A673 (cell line): ENCODE measurements at regions not wholly inside any gene's neighbourhood (a gene's known extent, or its start where the extent isn't known, plus 50 kb on each side); places are given as distances from the start of the nearest gene placed in this dataset.

Source experiments
- BruUV-seq: library from RNA; stranded (reverse); fragments of 400-500 nt; replicated peaks from 2 replicates; lab custom pipeline; 2021; lab: Mats Ljungman, UMichigan
- CTCF ChIA-PET: fragments of 300-600 bp; sonication (Branson Sonifier 250); formaldehyde crosslinking; loops from one replicate; lab custom pipeline; 2022; ENCODE audit warnings: antibody characterized with exemption; lab: Charles Lee
- POLR2A ChIA-PET: fragments of 300-600 bp; sonication (Branson Sonifier 250); formaldehyde crosslinking; loops from one replicate; lab custom pipeline; 2022; ENCODE audit warnings: antibody characterized with exemption; ENCODE audit not compliant: low non-redundant PET; lab: Charles Lee
- DNase-seq: peaks from one replicate; pipeline ENCODE4 v3.0.0-alpha.2; 2015; ENCODE audit warnings: low spot score
- H3K27ac ChIP-seq: fragments of 200-600 bp; sonication (generic); 2 replicates; pipeline ENCODE4 v1.5.1; 2016; ENCODE audit warnings: mixed run types, low read depth, mild to moderate bottlenecking, mixed read lengths, antibody characterized with exemption, low read length; ENCODE audit not compliant: poor library complexity, severe bottlenecking
- H3K27me3 ChIP-seq: fragments of 200-600 bp; sonication (generic); replicated peaks from 2 replicates; pipeline ENCODE4 v1.6.1; 2017; ENCODE audit warnings: mixed run types, low read depth, mild to moderate bottlenecking, mixed read lengths, antibody characterized with exemption, low read length; ENCODE audit not compliant: insufficient read depth, poor library complexity
- H3K36me3 ChIP-seq: fragments of 200-600 bp; sonication (generic); 2 replicates; pipeline ENCODE4 v1.6.1; 2016; ENCODE audit warnings: mixed run types, mild to moderate bottlenecking, mixed read lengths, antibody characterized with exemption, low read length; ENCODE audit not compliant: insufficient read depth, poor library complexity, severe bottlenecking
- H3K4me1 ChIP-seq: fragments of 200-600 bp; sonication (generic); 2 replicates; pipeline ENCODE4 v1.6.1; 2017; ENCODE audit warnings: mixed run types, mild to moderate bottlenecking, mixed read lengths, antibody characterized with exemption, low read length; ENCODE audit not compliant: insufficient read depth, poor library complexity, severe bottlenecking
- H3K4me3 ChIP-seq: fragments of 200-600 bp; sonication (generic); 2 replicates; pipeline ENCODE4 v1.5.1; 2016; ENCODE audit warnings: low read depth, mixed run types, mild to moderate bottlenecking, mixed read lengths, low read length; ENCODE audit not compliant: poor library complexity, severe bottlenecking
- H3K9me3 ChIP-seq: fragments of 200-600 bp; sonication (generic); 2 replicates; pipeline ENCODE4 v1.6.1; 2016; ENCODE audit warnings: mixed run types, low read depth, mild to moderate bottlenecking, mixed read lengths, antibody characterized with exemption, low read length; ENCODE audit not compliant: poor library complexity, severe bottlenecking
- CTCF ChIP-seq: fragments of 300-800, 200-600 bp; sonication (generic); conservative IDR thresholded peaks from 2 replicates; pipeline ENCODE4 v1.5.1; 2017; ENCODE audit warnings: low read depth, mild to moderate bottlenecking, antibody characterized with exemption, low read length, moderate library complexity, mixed read lengths
- EZH2 ChIP-seq: fragments of 200-600 bp; sonication (generic); IDR thresholded peaks from 2 replicates; pipeline ENCODE4 v1.6.1; 2017; ENCODE audit warnings: borderline replicate concordance, low read depth, mild to moderate bottlenecking, mixed read lengths, antibody characterized with exemption, low read length; ENCODE audit not compliant: poor library complexity, severe bottlenecking
- intact Hi-C: fragments of 100-400 bp; cut with micrococcal nuclease; formaldehyde crosslinking; loops from one replicate; pipeline ENCODE4 v1.10.0; 2022; ENCODE audit not compliant: unreplicated experiment

GRCh38 chr12:78697817-78698415 lies 166.7 kb upstream of the SYT1 start:
- ChIA-PET POLR2A (no interaction called here), CTCF (no interaction called here)
- H3K4me3 ChIP-seq = no peak overlapping the region
- no peaks in the 10 kb centered on the region for H3K27me3 ChIP-seq
- no peaks in the 10 kb centered on the region for H3K36me3 ChIP-seq
- no peaks in the 10 kb centered on the region for H3K4me1 ChIP-seq
- H3K9me3 ChIP-seq = peaks cover 15% of the 10 kb centered on the region
- no peak overlapping the region for H3K27ac ChIP-seq
- DNase-seq = no peak
- intact Hi-C loops = no loop called here
- no TSS peak for BruUV-seq
- TF ChIP-seq EZH2 = no peak
- TF ChIP-seq CTCF = no peak

DNA sequence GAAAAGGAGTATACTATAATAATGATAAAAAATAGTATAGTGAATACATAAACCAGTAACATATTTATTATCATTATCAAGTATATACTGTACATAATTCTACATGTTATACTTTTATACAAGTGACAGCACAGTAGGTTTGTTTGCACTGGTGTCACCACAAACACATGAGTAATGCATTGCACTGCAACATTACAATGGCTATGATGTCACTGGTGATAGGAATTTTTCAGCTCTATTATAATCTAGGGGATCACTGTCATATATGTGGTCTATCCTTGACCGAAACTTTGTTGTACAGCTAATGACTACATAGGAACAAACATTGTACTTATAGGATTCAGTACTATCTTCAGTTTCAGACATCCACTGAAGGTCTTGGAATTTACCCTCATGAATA lies 165.8 kb upstream of the SYT1 start:
- no peak for DNase-seq
- Histone ChIP-seq H3K36me3 (no peaks in the 10 kb centered on the region), H3K27ac (no peak overlapping the region), H3K9me3 (peaks cover 9% of the 10 kb centered on the region), H3K4me1 (peaks cover 3% of the 10 kb centered on the region), H3K27me3 (no peaks in the 10 kb centered on the region), H3K4me3 (no peak overlapping the region)
- BruUV-seq = no TSS peak
- intact Hi-C loops = no loop called here
- TF ChIP-seq EZH2 (no peak), CTCF (no peak)
- ChIA-PET CTCF (no interaction called here), POLR2A (no interaction called here)

DNA sequence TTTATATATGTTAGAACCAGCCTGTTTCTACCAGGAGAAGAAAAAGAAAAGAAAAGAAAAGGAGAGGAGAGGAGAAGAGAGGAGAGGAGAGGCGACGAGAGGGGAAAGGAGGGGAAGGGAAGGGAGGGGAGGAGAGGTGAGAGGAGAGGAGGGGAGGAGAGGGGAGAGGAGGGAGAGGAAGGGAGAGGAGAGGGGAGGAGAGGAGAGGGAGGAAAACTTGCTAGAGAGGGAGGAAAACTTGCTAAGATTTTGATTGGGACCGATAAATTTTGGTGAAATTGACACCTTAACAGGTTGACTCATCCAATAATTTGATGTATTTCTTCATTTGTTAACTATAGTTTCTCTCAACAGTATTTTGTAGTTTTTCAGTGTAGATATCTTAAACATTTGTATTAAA lies 164.0 kb upstream of the SYT1 start:
- Histone ChIP-seq H3K4me3 (no peak overlapping the region), H3K4me1 (peaks cover 18% of the 10 kb centered on the region), H3K27me3 (no peaks in the 10 kb centered on the region), H3K36me3 (no peaks in the 10 kb centered on the region), H3K27ac (no peak overlapping the region), H3K9me3 (peaks cover 5% of the 10 kb centered on the region)
- TF ChIP-seq CTCF (no peak), EZH2 (no peak)
- intact Hi-C loops = no loop called here
- ChIA-PET POLR2A (no interaction called here), CTCF (no interaction called here)
- BruUV-seq = no TSS peak
- no peak for DNase-seq
